ENCODE measurements at regions not wholly inside any gene's neighbourhood (a gene's known extent, or its start where the extent isn't known, plus 50 kb on each side); places are given as distances from the start of the nearest gene placed in this dataset.

- Histone ChIP-seq H3K4me2 (replicated peaks; ENCODE audit: extremely low read depth, low read length, poor library complexity, severe bottlenecking) (no peak overlapping the region), H3K79me2 (ENCODE audit: insufficient read depth, low read length) (no peaks in the 10 kb centered on the region), H3K36me3 (replicated peaks in 1 of 2; ENCODE audit: control insufficient read depth in 1 of 2, insufficient read depth in 2 of 2, low read length in 2 of 2) (no peaks in the 10 kb centered on the region), H3K4me1 (ENCODE audit: control insufficient read depth in 1 of 2, insufficient read depth in 2 of 2, low read length in 2 of 2) (no peaks in the 10 kb centered on the region), H3K27me3 (ENCODE audit: control insufficient read depth in 2 of 2, insufficient read depth in 2 of 2, low read length in 2 of 2) (no peaks in the 10 kb centered on the region), H3K27ac (ENCODE audit: low read depth in 1 of 2, low read length in 2 of 2) (no peak overlapping the region), H3K9ac (ENCODE audit: insufficient read depth, low read length, poor library complexity, severe bottlenecking) (no peak overlapping the region), H2AFZ (ENCODE audit: insufficient read depth, low read depth, low read length, poor library complexity, severe bottlenecking) (no peak overlapping the region), H3K4me3 (replicated peaks in 1 of 3; ENCODE audit: low read depth in 2 of 3, low read length in 3 of 3) (no peak overlapping the region), H3K9me3 (replicated peaks in 1 of 2; ENCODE audit: control insufficient read depth in 1 of 2, insufficient read depth in 1 of 2, low read length in 2 of 2) (peaks cover 0 to 11% of the 10 kb centered on the region in 2 donors), H4K20me1 (ENCODE audit: insufficient read depth, low read length) (no peaks in the 10 kb centered on the region)
- Mint-ChIP-seq H3K4me1 (no peaks in the 10 kb centered on the region), H3K27me3 (ENCODE audit: low read depth in 3 of 3) (peaks cover 0 to 8% (median 6%) of the 10 kb centered on the region in 3 donors), H3K4me3 (no peak overlapping the region), H3K36me3 (no peaks in the 10 kb centered on the region), H3K9me3 (peaks cover 3 to 23% (median 8%) of the 10 kb centered on the region in 7 donors), H3K27ac (no peak overlapping the region)
- intact Hi-C loops (cut with micrococcal nuclease) = no loop called here
- TF ChIP-seq CTCF (IDR thresholded peaks at IDR 0.05) = no peak
- no CpG with 5 or more reads among the region's 1 CpG for WGBS (ENCODE audit: insufficient coverage)
- no peak for DNase-seq
Observed at GRCh38 chr14:38915125-38915524, 187.9 kb downstream of the SEC23A start.

- H3K9ac ChIP-seq (ENCODE audit: insufficient read depth, low read length, poor library complexity, severe bottlenecking) = no peak overlapping the region
- DNase-seq = no peak
- intact Hi-C loops (cut with micrococcal nuclease) = no loop called here
- Mint-ChIP-seq H3K36me3 (no peaks in the 10 kb centered on the region), H3K9me3 (peaks cover 1 to 16% (median 6%) of the 10 kb centered on the region in 7 donors), H3K4me1 (no peaks in the 10 kb centered on the region), H3K27ac (no peak overlapping the region), H3K27me3 (ENCODE audit: low read depth in 3 of 3) (peaks cover 0 to 8% (median 7%) of the 10 kb centered on the region in 3 donors), H3K4me3 (no peak overlapping the region)
- WGBS (ENCODE audit: insufficient coverage) = 0% methylated on average over 1 of the region's 1 CpG
- H3K27ac ChIP-seq (ENCODE audit: low read depth in 1 of 2, low read length in 2 of 2) = no peak overlapping the region
- no peaks in the 10 kb centered on the region for H3K27me3 ChIP-seq (ENCODE audit: control insufficient read depth in 2 of 2, insufficient read depth in 2 of 2, low read length in 2 of 2)
- no peaks in the 10 kb centered on the region for H3K36me3 ChIP-seq (replicated peaks in 1 of 2; ENCODE audit: control insufficient read depth in 1 of 2, insufficient read depth in 2 of 2, low read length in 2 of 2)
- H2AFZ ChIP-seq (ENCODE audit: insufficient read depth, low read depth, low read length, poor library complexity, severe bottlenecking) = no peak overlapping the region
- H3K4me1 ChIP-seq (ENCODE audit: control insufficient read depth in 1 of 2, insufficient read depth in 2 of 2, low read length in 2 of 2) = no peaks in the 10 kb centered on the region
- H3K4me3 ChIP-seq (replicated peaks in 1 of 3; ENCODE audit: low read depth in 2 of 3, low read length in 3 of 3) = no peak overlapping the region
- TF ChIP-seq CTCF (IDR thresholded peaks at IDR 0.05) = no peak
- no peaks in the 10 kb centered on the region for H3K79me2 ChIP-seq (ENCODE audit: insufficient read depth, low read length)
- H3K4me2 ChIP-seq (replicated peaks; ENCODE audit: extremely low read depth, low read length, poor library complexity, severe bottlenecking) = no peak overlapping the region
- H4K20me1 ChIP-seq (ENCODE audit: insufficient read depth, low read length) = no peaks in the 10 kb centered on the region
- peaks cover 0 to 11% of the 10 kb centered on the region in 2 donors for H3K9me3 ChIP-seq (replicated peaks in 1 of 2; ENCODE audit: control insufficient read depth in 1 of 2, insufficient read depth in 1 of 2, low read length in 2 of 2)
Observed at GRCh38 chr14:38910092-38910491, 192.9 kb downstream of the SEC23A start.
